ENCODE measurements at regions not wholly inside any gene's neighbourhood (a gene's known extent, or its start where the extent isn't known, plus 50 kb on each side); places are given as distances from the start of the nearest gene placed in this dataset.
"Not testable (repeated sequence)": the region's sequence is repeated elsewhere in the genome, so short reads cannot be mapped to it uniquely, and the experiment has no call there.

- not testable (repeated sequence) for TF ChIP-seq CTCF, POLR2A (IDR thresholded peaks at IDR 0.05)
These were observed 107.6 kb downstream of the GPR85 start for GRCh38 chr7:112979055-112979454.
